SK-N-SH treated with all-trans-retinoic acid at 6 μM for 48 hours (cell line): ENCODE measurements at regions not wholly inside any gene's neighbourhood (a gene's known extent, or its start where the extent isn't known, plus 50 kb on each side); places are given as distances from the start of the nearest gene placed in this dataset.

ENCODE experiments used
- ATAC-seq: fragments of 200-7000 bp; cut with Tn5 transposase; 3 replicates; pipeline ENCODE4 v1.9.1; 2020; ENCODE audit warnings: mild to moderate bottlenecking, moderate library complexity
- ARNTL ChIP-seq: fragments of 450-650 bp; formaldehyde crosslinking; IDR thresholded peaks from 2 replicates; pipeline ENCODE4 v1.5.0; 2020; ENCODE audit warnings: low read depth, mild to moderate bottlenecking, moderate library complexity, borderline replicate concordance
- BACH2 ChIP-seq: fragments of 250-450 bp; sonication (Bioruptor Pico); IDR thresholded peaks from 2 replicates; pipeline ENCODE4 v1.9.0; 2021; ENCODE audit warnings: mild to moderate bottlenecking, borderline replicate concordance
- CREB5 ChIP-seq: fragments of 250-450 bp; sonication (Bioruptor Pico); IDR thresholded peaks from 2 replicates; pipeline ENCODE4 v1.5.1; 2020; ENCODE audit warnings: low read depth, mild to moderate bottlenecking, moderate library complexity
- CSDC2 ChIP-seq: fragments of 250-450 bp; sonication (Bioruptor Pico); IDR thresholded peaks from 2 replicates; pipeline ENCODE4 v1.5.0; 2020; ENCODE audit warnings: mild to moderate bottlenecking, moderate library complexity
- CSRNP3 ChIP-seq: fragments of 250-450 bp; sonication (Bioruptor Pico); IDR thresholded peaks from 2 replicates; pipeline ENCODE4 v1.5.1; 2021; ENCODE audit warnings: mild to moderate bottlenecking, moderate library complexity
- GLIS3 ChIP-seq: fragments of 250-450 bp; sonication (Bioruptor Pico); IDR thresholded peaks from 2 replicates; pipeline ENCODE4 v1.5.0; 2020; ENCODE audit warnings: mild to moderate bottlenecking, moderate library complexity
- ISL1 ChIP-seq: fragments of 250-450 bp; sonication (Bioruptor Pico); IDR thresholded peaks from 2 replicates; pipeline ENCODE4 v2.1.2; 2022; ENCODE audit warnings: mild to moderate bottlenecking, moderate library complexity
- OSR1 ChIP-seq: fragments of 250-450 bp; sonication (Bioruptor Pico); IDR thresholded peaks from 2 replicates; pipeline ENCODE4 v1.8.0; 2022; ENCODE audit warnings: moderate library complexity, mild to moderate bottlenecking, inconsistent platforms
- PATZ1 ChIP-seq: fragments of 250-450 bp; sonication (Bioruptor Pico); IDR thresholded peaks from 2 replicates; pipeline ENCODE4 v1.8.0; 2020; ENCODE audit warnings: mild to moderate bottlenecking, moderate library complexity, borderline replicate concordance
- POU6F1 ChIP-seq: fragments of 250-450 bp; sonication (Bioruptor Pico); IDR thresholded peaks from 2 replicates; pipeline ENCODE4 v1.8.0; 2021; ENCODE audit warnings: low read depth, mild to moderate bottlenecking, moderate library complexity, borderline replicate concordance
- PPARA ChIP-seq: fragments of 250-450 bp; sonication (Bioruptor Pico); IDR thresholded peaks from 2 replicates; pipeline ENCODE4 v1.5.0; 2020; ENCODE audit warnings: mild to moderate bottlenecking, borderline replicate concordance
- RARB ChIP-seq: fragments of 250-450 bp; sonication (Bioruptor Pico); IDR thresholded peaks from 2 replicates; pipeline ENCODE4 v1.8.0; 2021; ENCODE audit warnings: mild to moderate bottlenecking, moderate library complexity
- SNAI2 ChIP-seq: fragments of 250-450 bp; sonication (Bioruptor Pico); IDR thresholded peaks from 2 replicates; pipeline ENCODE4 v1.5.0; 2020; ENCODE audit warnings: mild to moderate bottlenecking, moderate library complexity
- TCF4 ChIP-seq: fragments of 250-450 bp; sonication (Bioruptor Pico); IDR thresholded peaks from 2 replicates; pipeline ENCODE4 v1.8.0; 2021; ENCODE audit warnings: mild to moderate bottlenecking, moderate library complexity, borderline replicate concordance
- TOX ChIP-seq: fragments of 250-450 bp; sonication (Bioruptor Pico); IDR thresholded peaks from 2 replicates; pipeline ENCODE4 v1.8.0; 2021; ENCODE audit warnings: mild to moderate bottlenecking, moderate library complexity, borderline replicate concordance
- ZC3H10 ChIP-seq: fragments of 250-450 bp; sonication (Bioruptor Pico); IDR thresholded peaks from 2 replicates; pipeline ENCODE4 v1.5.1; 2021; ENCODE audit warnings: mild to moderate bottlenecking, moderate library complexity
- ZFP3 ChIP-seq: fragments of 250-450 bp; sonication (Bioruptor Pico); IDR thresholded peaks from 2 replicates; pipeline ENCODE4 v1.5.0; 2020; ENCODE audit warnings: mild to moderate bottlenecking, moderate library complexity
- ZFP30 ChIP-seq: fragments of 450-650 bp; formaldehyde crosslinking; IDR thresholded peaks from 2 replicates; pipeline ENCODE4 v1.5.0; 2022; ENCODE audit warnings: mild to moderate bottlenecking, moderate library complexity
- ZNF565 ChIP-seq: fragments of 450-650 bp; formaldehyde crosslinking; conservative IDR thresholded peaks from 2 replicates; pipeline ENCODE4 v1.5.0; 2020; ENCODE audit warnings: low read depth, mild to moderate bottlenecking, moderate library complexity
- ZNF70 ChIP-seq: fragments of 450-650 bp; formaldehyde crosslinking; IDR thresholded peaks from 2 replicates; pipeline ENCODE4 v1.5.0; 2020; ENCODE audit warnings: mild to moderate bottlenecking, moderate library complexity
- ZNF8 ChIP-seq: fragments of 450-650 bp; formaldehyde crosslinking; IDR thresholded peaks from 2 replicates; pipeline ENCODE4 v1.5.0; 2020; ENCODE audit warnings: mild to moderate bottlenecking, moderate library complexity

GRCh38 chr6:67974931-67975330 is 660.2 kb upstream of the ADGRB3 start:
- TF ChIP-seq ZNF565 (CRISPR knock-in tag) (no peak), CSDC2 (CRISPR knock-in tag) (no peak), GLIS3 (CRISPR knock-in tag) (no peak), RARB (CRISPR knock-in tag) (no peak), CSRNP3 (CRISPR knock-in tag) (no peak), CREB5 (CRISPR knock-in tag) (no peak), TCF4 (CRISPR knock-in tag) (no peak), ZC3H10 (CRISPR knock-in tag) (no peak), ZFP30 (CRISPR knock-in tag) (no peak), ARNTL (no peak), ZFP3 (no peak), ZNF8 (CRISPR knock-in tag) (no peak), ZNF70 (CRISPR knock-in tag) (no peak), POU6F1 (CRISPR knock-in tag) (no peak), PPARA (CRISPR knock-in tag) (no peak), OSR1 (CRISPR knock-in tag) (no peak)

GRCh38 chr6:67971812-67972211 is 663.3 kb upstream of the ADGRB3 start:
- no peak for ATAC-seq
- TF ChIP-seq TOX (no peak), ZC3H10 (CRISPR knock-in tag) (no peak), SNAI2 (CRISPR knock-in tag) (no peak), CSDC2 (CRISPR knock-in tag) (no peak), ZNF8 (CRISPR knock-in tag) (no peak), ARNTL (no peak), GLIS3 (CRISPR knock-in tag) (no peak), TCF4 (CRISPR knock-in tag) (no peak), POU6F1 (CRISPR knock-in tag) (no peak)

More at GRCh38 chr6:67974931-67975330, 660.2 kb upstream of the ADGRB3 start:
- no peak for ATAC-seq

GRCh38 chr6:67966830-67967229 is 668.3 kb upstream of the ADGRB3 start:
- TF ChIP-seq CREB5 (CRISPR knock-in tag) (no peak), ZNF70 (CRISPR knock-in tag) (no peak), ISL1 (CRISPR knock-in tag) (no peak)
- TF ChIP-seq, all 23 proteins: peak for 0
- no peak for ATAC-seq

- TF ChIP-seq ISL1 (CRISPR knock-in tag) (no peak), CSDC2 (CRISPR knock-in tag) (no peak), ZFP30 (CRISPR knock-in tag) (no peak), PPARA (CRISPR knock-in tag) (no peak), CSRNP3 (CRISPR knock-in tag) (no peak), POU6F1 (CRISPR knock-in tag) (no peak), GLIS3 (CRISPR knock-in tag) (no peak), BACH2 (no peak), TOX (no peak), ZNF565 (CRISPR knock-in tag) (no peak), OSR1 (CRISPR knock-in tag) (no peak), PATZ1 (CRISPR knock-in tag) (no peak), ARNTL (no peak)
These were observed 678.7 kb upstream of the ADGRB3 start for GRCh38 chr6:67956352-67956751.

More at GRCh38 chr6:67956352-67956751, 678.7 kb upstream of the ADGRB3 start:
- ATAC-seq: no peak
